ENCODE measurements at regions not wholly inside any gene's neighbourhood (a gene's known extent, or its start where the extent isn't known, plus 50 kb on each side); places are given as distances from the start of the nearest gene placed in this dataset.

GRCh38 chr10:79883986-79884385, 57.4 kb downstream of the NUTM2E start:
- DNase-seq = peak in 1 of 3 donors; percentile 10

GRCh38 chr10:79886345-79886744, 59.8 kb downstream of the NUTM2E start:
- DNase-seq = no peak

All from muscle of back (tissue), 3 donors.